GM04504 (cell line): ENCODE measurements at regions not wholly inside any gene's neighbourhood (a gene's known extent, or its start where the extent isn't known, plus 50 kb on each side); places are given as distances from the start of the nearest gene placed in this dataset.
"Not testable (repeated sequence)": the region's sequence is repeated elsewhere in the genome, so short reads cannot be mapped to it uniquely, and the experiment has no call there.

ENCODE experiments used
- DNase-seq: peaks from one replicate; pipeline ENCODE4 v3.0.0-alpha.2; 2012; ENCODE audit warnings: low read depth

GRCh38 chr2:88802026-88802425 is 110.6 kb downstream of the RPIA start:
- not testable (repeated sequence) for DNase-seq

DNA sequence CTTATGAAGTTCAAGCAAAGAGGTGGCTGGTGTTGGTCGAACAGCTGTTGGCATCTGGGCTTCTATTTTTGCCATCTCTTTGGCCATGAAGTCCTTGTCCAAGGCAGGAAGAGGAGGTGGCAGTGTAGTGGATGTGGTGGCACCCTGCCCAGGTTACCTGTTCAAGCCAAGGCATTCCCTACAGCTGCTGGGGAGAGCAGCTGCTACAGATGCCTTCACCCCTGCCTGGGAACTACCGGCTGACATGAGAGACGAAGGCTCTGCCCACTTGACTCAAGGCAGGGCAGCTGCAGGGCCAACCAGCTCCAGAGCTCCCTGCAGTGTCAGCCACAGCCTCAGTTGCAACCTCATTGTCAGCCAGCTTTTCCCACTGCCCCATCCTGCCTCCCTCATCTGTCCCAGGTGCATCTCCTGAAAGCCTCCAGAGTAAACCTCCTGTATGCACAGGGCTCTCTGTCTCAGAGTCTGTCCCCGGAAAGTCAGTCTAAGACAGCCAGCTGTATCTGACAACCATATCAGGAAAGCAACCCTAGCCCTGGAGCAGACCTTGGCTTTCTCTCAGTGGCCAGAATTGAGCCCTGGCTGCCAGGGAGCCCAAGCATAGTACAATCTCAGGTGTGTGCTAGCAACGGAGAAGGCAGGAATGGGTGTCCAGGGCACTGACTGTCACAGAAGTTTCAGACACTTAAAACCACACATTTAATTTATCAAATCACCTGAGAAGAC is 115.9 kb downstream of the RPIA start:
- no peak for DNase-seq

GRCh38 chr2:88808083-88808482 is 116.6 kb downstream of the RPIA start:
- DNase-seq = no peak

DNA sequence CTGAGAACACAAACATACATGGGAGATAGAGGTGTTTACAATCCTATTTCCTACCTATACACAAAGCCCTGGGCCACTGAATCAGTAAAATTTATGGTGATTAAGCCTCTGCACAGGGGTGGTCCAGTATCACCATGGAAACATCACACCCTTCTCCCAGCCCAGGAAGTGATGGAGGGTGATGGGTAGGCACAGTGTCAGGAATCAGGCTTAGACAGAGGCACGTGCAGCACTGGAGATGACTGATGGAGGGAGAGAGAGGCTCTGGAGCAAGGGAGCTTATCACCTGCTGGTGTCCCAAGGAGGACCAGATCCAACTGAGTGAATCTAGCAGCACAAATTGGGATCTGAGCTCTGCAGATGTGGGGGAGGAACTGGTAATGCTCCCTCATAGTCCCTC is 117.2 kb downstream of the RPIA start:
- DNase-seq = no peak

DNA sequence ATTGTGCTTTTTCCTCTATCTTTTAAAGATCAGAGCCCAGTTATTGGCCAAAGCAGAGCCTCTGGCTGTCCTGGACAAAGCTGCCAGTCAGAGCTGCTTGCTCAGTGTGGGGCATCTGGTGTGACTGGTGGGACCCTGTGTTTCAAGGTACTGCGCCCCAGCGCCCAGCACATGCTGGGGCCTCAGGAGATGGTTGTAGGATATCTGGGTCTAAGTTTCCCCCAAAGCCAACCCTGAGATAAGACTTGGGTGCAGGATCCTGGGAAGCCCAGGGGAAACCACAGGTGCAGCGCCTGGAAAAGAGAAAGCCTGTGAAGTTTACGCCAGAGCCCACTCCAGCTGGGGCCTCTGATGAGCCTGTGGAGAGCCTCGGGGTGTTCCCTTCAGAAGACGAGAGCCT is 117.7 kb downstream of the RPIA start:
- DNase-seq = no peak

- no peak for DNase-seq
These were observed 118.5 kb downstream of the RPIA start for GRCh38 chr2:88810017-88810416.

DNA sequence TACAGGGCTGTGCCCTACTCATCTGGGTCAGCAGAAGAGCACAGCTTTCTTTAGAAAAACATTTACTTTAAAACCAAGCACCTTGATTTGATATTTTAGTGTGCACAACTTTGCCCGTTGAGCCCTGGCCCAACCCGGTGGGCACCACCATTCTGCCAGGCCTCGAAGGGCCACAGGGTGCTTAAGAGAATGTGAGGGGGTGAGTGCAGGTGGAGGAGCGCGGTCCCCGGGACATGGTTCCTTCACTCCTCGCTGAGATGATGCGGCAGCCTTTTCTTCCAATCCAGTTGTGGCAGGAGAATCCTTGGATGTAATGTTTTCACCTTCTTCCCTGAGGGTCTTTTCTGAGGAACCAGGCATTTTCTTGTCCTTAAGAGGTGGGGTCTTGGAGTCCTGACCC is 119.0 kb downstream of the RPIA start:
- DNase-seq = no peak

GRCh38 chr2:88811233-88811632 is 119.8 kb downstream of the RPIA start:
- DNase-seq = no peak

DNA sequence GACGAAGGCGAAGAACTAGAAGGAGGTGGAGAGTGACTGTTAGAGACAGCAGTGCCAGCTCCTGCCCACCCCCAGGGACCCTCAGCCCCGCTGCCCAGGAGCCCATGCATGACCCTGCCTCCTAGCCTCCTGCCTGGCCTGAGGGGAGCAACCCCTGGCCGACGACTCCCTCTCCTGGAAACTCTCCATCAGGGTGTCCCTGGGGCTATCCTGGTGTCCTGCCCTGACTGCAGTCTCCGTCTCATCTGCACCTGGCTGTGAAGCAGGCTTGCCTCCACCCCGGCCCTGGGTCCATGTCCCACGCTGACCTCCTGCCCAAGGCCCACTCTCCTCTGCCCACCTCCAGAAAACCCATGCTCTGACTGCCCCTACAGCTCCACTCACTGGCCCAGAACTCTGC is 120.2 kb downstream of the RPIA start:
- DNase-seq = no peak

DNA sequence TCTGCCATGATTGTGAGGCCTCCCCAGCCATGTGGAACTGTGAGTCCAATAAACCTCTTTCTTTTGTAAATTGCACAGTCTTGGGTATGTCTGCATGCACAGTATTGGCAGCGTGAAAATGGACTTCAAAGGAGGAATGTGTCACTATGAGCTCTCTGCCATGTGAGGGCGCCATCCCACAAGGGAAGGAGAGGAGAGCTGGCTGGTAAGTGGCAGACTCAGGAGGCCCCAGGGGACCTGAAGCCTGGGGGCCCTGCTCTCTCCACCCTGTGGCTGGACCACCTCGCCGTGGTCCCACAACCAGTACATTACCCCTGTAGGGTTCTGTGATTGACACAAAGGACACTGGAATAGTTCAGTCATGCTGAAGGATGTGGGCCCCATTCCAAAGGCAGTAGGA is 122.1 kb downstream of the RPIA start:
- no peak for DNase-seq

- no peak for DNase-seq
These were observed 123.8 kb downstream of the RPIA start for GRCh38 chr2:88815282-88815681.

DNA sequence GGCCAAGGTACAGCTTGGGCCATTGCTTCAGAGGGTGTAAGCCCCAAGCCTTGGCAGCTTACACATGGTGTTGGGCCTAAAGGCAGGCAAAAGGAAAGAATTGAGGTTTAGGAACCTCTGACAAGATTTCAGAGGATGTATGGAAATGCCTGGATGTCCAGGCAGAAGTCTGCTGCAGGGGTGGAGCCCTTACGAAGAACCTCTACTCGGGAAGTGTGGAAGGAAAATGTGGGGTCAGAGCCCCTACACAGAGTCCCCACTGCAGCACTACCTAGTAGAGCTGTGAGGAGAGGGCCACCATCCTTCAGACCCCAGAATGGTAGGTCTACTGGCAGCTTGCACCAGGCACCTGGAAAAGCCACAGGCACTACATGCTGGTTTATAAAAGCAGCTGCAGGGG is 124.2 kb downstream of the RPIA start:
- no peak for DNase-seq

- DNase-seq = no peak
These were observed 126.9 kb downstream of the RPIA start for GRCh38 chr2:88818381-88818780.

DNA sequence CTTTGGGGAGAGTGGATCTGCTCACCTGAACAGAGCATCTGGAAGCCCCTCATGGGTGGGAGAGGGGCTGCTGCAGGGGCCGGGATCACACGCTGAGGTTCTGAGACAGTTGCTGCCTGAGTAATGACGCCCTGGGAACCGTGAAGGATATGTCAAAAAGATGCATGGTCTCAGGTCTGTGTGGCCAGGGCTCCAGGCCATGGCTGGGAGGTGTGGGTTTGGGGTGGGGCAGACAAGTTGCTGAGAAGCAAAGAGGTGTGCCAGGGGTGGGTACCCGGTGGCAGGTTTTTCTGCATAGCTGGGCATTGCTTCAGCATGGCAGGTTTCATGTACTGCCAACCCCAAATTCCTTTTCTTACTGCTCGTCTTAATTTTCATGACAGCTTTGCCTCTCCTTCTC is 133.5 kb downstream of the RPIA start:
- DNase-seq = no peak

DNA sequence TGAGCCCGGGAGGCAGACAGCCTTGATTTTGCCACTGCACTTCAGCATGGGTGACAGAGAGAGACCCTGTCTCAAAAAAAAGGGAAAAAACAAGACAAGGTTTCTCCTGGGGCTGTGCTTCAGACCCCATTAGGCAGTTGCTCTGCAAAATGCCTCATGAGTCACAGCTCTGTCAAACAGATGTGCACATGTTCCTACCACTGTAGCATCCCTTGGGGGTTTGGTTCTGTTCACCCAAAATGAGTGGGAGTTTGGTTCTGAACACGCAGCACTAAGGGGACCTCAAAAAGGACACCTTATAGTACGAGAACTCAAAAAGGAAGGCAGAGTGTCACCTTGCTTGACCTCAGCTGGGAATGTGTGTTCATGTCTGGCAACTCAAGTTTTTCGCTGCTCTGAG is 134.9 kb downstream of the RPIA start:
- no peak for DNase-seq

DNA sequence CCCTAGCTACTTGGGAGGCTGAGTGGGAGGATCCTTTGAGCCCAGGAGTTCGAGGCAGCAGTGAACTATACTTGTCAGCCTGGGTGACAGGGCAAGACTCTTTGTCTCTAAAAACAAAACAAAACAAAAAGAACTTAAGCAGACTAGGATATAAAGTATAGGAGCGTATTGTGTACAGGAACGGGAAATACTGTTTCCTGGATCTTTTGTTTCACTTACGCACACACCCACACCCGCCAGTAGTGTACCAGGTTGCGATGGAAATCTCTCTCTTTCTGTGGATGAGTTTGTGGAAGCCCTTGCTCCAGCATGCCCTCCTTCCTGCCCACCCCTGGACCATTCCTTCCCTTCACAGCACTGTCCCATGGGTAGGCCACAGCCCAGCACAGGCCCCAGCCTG is 136.3 kb downstream of the RPIA start:
- no peak for DNase-seq

GRCh38 chr2:88828397-88829137 is 137.1 kb downstream of the RPIA start:
- DNase-seq = no peak

- no peak for DNase-seq
These were observed 138.4 kb downstream of the RPIA start for GRCh38 chr2:88829607-88830463.

- no peak for DNase-seq
These were observed 139.8 kb downstream of the RPIA start for GRCh38 chr2:88831071-88831791.

GRCh38 chr2:88831792-88832248 is 140.3 kb downstream of the RPIA start:
- no peak for DNase-seq

GRCh38 chr2:88832311-88832991 is 141.0 kb downstream of the RPIA start:
- DNase-seq = no peak
